Stimulated activated CD8-positive, alpha-beta memory T cell treated with anti-CD3 and anti-CD28 coated beads, Interleukin-7, amount 100 ng/mL, for 48 hours (primary cell): ENCODE measurements at regions not wholly inside any gene's neighbourhood (a gene's known extent, or its start where the extent isn't known, plus 50 kb on each side); places are given as distances from the start of the nearest gene placed in this dataset.

Experiments
- DNase-seq, 2 donors: peaks; one replicate each; pipeline ENCODE4 v3.0.0-alpha.2; 2020; ENCODE audit warnings: low read depth in 1 of 2; ENCODE audit errors: extremely low read depth in 1 of 2

DNA sequence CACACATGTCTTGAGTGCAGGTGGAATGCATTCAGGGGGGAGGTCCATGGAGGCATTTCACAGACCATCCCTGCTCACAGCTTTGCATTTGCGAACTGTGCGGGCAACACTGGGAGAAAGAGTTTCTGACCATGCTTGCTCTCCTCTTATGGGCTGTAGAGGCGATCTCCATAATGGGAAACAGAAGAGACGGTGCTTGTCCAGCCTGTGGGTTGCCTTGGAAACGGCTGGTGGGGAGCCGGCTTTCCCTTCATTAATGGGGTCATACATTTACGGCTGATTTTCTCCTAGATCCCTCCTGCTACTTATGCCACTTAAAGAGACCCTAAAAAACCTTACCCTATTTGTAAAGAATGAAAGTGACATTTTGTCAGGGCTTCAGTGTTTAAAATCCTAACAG, 147.4 kb downstream of the SOX11 start:
- DNase-seq, result no peak

DNA sequence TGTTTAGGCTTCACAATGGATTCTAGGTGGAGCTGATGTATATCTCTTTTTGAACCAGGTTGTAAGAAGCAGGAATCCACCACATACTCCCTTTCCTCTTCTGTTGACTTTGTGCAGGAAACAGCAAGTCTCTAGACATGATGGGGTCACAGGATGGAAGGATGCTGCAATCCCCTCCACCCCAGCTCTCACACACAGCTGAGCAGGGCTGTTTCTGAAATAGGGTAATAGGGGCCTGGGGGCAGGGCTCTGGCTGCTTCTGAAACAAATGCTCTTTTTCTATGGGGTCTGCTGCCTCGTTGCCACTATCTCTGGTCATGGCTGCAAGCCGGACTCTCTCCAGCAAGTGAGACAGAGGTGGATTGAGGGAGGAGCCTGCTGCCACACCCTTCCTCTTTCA, 148.9 kb downstream of the SOX11 start:
- DNase-seq, result no peak

DNA sequence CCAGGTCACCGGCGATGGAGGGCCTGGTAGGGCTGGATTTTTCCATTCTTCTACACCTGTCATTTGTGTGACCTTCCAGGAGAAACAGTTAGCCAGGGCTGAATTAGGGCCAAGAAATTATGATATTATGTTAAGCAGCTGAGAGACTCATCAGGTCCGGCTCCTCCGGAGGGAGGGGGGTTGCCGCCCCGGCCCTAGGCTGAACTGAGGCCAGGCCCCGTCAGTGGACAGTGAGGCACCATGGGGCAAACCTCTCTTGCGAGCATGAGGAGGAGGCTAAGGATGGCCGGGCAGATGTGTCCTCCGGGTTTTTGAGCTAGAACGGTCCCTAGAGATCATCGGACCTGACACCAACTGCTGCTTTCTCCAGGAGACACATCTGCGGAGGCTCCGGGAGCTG, 150.1 kb downstream of the SOX11 start:
- DNase-seq, result no peak

DNA sequence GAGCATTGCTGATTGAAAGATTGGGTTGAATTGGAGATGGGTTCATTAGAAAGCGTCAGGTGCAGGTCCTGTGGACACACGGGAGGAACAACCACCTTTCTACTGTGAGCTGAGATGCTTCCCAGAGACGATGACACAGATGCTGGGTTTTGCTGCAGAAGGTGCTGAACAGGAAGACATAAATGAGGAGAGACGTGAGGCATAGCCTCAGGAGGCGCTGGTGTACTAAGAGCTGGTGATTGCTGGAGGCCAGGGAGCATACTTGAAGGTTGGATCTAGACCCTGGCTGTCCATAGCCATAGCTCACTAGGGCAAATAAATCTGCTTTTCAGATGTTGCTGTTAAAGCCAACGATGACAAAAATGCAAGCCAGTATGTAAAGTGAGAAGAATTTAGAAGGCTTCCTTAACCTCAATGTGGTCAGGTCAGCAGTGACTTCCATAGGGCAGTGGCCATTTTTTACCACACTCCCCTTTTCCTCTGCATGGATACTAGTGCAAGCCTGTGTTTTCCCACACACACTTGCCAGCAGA, 153.7 kb downstream of the SOX11 start:
- DNase-seq, result no peak

DNA sequence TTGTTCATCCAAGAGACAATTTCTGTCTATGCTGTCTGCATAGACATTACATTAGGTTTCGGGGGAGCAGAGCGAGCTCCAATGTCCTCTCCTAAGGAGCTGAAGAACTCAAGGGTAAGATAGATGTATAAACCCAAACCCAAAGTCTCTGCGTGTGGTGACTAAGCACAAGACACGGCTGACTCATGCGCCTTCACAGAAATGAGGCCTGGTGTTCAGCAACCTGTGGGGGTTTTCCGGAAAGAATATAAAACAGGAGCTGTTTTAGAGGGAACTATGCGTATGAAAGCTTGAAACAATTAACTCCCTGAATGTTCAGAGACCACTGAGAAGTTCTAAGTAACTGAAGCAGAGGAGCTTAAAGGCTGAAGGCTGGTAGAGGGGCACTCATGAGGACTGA, 154.7 kb downstream of the SOX11 start:
- no peak for DNase-seq

DNA sequence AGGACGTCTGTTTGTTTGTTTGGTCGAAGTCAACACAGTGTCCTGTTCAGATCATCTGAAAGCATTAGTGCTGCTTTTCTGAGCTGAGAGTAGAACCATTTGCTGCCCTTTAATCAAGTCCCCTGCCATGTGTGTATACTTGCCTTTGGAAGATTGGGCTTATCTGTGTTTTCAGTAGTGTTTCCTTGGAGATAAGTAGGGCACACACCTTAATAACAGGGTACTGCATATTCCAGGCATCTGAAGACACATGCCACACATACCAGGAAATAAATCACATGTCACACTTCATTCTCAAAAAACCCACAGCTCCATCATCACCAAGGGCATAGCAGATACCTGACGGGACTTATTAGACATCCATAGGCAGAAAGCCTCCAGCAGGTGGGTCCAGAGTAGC, 157.4 kb downstream of the SOX11 start:
- DNase-seq, result no peak

DNA sequence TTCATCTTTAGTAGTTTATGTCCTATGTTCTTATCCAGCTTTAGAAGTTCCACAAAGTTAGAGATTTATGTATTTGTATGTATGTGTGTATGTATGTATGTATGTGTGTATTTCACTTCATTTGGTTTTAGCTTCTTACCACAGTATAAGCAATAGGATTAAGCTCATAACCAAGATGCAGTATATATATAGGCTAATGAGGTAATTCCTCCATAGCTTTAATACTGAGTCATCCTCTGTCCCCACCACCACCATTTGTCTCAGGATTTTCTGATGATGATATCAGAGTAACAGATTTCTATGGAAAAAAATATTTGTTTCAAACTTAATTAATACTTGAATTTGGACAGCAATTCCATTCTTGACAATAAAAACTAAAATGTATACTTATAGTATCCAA, 159.2 kb downstream of the SOX11 start:
- no peak for DNase-seq

DNA sequence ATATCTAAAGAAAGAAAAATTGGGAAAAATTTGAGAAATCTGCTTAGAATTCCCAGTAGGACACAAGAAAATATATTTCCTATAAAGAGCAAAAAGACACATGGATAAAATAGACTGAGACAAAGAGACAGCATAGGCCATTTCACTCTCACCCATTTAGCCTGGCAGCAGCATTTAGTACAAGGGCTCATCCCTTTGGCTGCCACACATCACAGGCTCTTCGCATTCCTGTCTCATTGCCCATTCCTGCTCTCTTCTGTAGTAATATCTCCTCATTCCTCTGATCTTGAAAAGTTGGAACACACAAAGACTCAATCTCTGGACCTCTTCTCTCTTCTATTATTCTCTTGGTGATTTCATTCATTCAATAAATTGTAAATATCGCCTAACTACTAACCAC, 162.6 kb downstream of the SOX11 start:
- no peak for DNase-seq

DNA sequence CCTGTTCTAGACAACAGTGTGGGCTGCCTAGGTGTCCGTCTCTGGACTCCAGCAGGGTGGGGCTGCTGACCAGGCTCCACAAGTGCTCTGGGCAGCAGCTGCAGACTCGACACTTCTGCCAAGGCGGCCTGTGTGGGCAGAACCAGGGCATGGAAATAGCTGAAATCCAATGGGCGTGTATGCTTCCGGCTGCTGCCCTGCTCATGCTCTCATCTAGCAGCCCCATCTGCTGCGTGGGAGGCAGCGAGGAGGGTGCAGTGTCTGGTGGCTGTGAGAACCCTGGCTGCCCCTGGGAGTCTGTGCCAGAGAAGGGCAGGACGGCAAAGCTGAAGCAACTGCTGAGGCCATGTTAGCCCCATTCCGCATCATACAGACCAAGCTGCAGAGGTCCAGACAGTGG, 174.9 kb downstream of the SOX11 start:
- DNase-seq, result no peak

DNA sequence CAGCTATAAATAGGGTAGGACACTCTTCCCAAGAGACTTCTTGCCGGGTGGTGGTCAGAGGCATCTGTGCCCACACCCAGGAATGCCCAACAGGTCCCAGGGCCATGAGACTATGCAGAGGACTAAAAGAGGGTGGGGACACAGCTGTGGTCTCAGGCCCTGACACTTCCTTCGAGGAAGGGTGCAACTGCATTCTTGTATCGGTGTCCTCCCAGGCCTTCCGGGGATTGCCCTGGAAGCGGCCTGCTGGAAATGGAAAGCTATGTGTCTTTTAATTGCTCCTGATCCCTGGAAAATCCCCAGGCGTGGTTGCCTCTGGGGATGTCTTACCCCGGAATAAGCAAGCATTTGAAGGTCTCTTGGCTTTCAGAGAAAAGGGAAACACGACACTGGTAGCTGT, 176.7 kb downstream of the SOX11 start:
- no peak for DNase-seq

DNA sequence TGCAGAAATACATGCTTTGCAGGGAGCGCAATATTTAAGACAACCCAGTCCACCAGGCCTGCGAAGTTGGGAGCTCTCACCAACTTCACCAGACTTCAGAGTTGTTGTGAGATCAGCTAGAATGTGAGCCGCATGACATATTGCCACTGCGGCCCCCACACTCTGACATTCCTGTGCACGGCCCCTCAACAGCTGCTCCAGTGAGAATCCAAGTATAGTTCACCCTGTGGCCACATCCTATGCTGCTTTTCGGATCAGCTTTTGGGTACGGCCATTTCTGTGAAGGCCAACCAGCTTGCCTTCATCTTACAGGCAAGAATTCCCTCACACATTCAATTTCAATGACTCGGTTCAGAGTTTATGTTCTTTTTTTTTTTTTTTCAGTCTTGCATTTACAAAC, 177.8 kb downstream of the SOX11 start:
- no peak for DNase-seq

DNA sequence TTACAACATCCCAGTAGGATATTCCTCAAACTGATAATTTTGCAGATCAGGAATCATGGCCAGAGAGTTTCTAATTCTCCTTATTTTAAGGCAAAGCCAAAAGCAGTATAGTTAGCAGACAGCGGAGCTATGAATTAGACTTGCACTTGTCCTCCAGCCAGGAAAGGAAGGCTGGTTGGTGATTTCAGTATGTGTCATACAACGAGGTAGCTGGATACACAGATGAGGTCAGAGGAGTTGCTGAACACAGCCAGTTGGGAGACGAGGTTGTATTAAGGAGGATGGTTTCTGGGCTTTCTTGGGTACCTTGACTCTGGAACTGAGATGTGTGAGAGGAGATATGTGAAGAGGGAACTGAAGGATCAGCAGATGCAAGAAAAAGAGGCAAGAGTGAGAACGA, 185.2 kb downstream of the SOX11 start:
- no peak for DNase-seq

DNA sequence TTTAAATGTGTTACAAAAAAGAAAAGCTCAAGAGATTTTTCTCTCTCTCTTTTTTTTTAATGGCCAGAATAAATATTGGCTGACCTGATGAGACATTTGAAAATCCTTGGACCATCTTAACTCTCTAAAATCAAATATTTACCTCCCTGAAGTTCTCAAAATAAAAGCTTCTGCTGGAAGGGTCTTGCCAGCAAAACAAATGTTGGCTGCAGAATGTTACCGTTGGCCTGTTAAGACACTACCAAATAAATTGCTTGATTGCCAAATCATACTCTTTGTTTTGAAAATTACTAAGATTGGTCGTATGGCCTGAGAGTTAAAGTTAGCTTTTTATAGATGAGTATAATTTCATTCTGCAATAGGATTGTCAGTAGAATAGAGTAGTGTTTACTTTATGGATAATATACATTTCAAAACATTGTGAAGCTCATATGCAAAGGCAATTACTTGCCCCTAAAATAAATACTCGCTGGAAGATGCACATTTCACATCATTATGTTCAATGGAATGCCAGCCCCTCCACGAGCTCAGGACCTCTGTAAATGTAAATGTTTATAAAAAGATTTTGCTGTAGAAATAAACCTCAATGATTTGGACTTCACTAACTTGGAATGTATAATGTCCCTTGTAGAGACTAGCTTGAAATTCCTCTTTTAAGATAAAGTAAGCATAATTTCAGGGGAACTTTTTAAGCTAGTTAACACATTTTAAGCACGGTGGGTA, 193.4 kb downstream of the SOX11 start:
- no peak for DNase-seq

DNA sequence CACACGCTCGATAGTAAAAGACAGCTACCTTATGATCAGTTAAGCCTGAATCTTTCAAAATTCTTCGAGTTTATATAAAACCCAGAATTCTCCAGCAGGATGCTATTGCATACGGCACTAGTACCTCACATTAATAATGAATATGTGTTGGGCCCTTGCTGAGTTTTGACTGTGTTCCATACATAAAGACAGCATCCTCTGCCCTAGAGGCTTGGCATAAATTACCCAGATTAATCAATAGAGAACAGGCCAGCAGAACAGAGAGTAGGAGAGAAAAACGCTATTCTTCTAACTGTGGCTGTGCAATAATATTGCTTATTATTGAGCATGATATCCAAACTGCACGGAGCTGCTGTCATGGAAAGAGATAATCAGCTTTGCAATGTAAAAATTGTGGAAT, 194.3 kb downstream of the SOX11 start:
- DNase-seq, result no peak

DNA sequence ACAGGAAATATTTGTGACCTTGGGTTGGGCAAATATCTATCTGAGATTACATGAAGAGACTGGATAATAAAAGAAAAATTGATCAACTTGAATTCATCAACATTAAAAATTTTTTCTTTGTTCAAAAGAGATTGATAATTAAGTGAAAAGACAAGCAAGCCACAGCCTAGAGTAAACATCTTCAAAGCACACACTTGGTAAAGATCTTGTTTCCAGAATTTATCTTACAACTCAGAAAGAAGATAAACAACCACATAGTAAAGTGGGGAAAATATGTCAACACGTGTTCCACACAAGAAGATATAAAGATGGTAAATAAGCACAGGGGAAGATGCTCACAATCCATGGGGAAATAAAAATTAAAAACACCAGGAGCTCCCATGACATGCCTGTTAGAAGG, 195.9 kb downstream of the SOX11 start:
- no peak for DNase-seq

DNA sequence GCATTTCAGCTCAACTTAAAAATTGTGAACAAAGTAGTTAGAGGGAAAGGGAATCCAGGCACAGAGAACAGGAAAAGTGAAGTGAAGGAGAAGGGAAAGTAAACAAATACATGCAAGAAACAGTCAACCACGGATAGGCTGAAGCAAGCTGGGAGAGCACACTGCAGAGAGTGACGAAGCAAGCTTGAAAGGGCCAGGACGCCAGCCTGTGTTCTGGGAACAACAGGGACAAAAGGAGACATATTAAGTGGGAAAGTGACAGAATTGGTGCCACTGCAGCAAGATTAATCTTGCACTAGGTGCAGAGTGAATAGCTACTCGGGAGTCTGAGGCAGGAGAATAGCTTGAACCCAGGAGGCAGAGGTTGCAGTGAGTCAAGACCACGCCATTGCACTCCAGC, 197.3 kb downstream of the SOX11 start:
- no peak for DNase-seq

DNA sequence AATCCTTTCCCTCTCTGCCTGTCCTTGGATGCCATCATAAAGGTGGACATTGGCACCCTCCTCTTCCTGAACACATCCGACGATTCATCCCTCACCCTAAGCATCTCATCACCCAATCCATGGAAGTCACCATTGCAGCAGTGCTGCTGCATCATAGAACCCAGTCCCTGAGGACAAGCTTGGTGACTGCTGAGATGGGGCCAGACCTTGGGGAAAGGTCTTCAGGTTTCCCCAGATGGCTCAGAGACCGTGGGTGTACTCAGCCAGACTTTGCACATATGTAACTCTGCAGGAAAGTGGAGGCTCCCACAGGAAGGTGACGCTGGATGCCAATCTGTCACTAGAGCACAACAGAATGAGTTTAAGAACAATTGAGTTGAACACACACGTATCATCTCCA, 202.2 kb downstream of the SOX11 start:
- no peak for DNase-seq

DNA sequence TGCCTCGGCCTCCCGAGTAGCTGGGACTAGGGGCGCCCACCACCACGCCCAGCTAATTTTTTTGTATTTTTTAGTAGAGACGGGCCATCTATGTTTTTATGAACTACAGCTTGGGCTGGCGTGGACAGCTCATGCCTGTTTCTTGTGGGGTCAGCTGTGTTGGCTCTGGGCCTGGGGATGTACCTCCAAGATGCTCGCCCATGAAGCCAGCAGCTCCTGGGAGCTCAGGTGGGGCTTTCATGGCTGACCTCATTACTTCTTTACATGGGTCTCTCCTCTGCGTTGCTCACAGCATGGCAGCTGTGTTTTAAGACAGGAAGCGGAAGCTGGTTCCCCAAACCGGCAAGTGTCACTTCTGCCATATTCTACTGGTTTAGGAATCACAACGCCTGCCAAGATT, 203.1 kb downstream of the SOX11 start:
- no peak for DNase-seq

DNA sequence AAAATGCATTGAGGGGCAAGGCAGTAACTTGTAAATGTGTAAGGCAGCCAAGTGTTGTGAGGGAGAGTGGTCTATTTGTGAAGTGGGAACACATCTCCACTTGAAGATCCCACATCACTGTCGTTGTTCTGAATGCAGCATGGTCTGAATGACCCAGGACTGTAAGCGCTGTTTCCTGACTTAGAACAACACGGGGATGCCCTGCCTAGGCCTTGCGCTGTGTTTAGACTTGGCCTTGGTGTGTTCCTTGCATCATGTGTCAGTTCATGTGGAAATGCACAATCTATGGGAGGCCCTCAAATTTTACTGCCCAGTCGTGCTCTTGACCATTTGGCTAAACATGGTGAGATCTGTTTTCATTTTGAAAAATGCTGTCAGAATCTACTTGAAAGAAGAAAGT, 205.1 kb downstream of the SOX11 start:
- DNase-seq, result no peak

DNA sequence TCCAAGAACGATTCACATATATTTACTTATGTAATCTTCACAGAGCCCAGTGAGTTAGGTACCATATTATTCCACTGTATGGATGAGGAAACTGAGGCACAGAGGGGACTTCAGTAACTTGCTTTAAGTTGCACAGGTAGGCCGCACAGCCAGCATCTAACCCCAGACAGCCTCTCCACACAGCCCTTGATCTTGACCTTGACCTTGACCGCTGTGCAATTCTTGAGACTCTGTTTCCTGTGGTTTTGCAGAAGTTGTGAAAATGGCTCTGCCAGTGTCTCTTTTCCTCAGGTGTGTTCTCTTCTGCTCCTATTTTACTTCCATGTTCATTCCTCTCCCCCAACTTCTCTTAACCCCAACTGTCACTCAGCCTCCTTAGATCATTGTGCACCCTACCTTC, 206.5 kb downstream of the SOX11 start:
- DNase-seq, result no peak

DNA sequence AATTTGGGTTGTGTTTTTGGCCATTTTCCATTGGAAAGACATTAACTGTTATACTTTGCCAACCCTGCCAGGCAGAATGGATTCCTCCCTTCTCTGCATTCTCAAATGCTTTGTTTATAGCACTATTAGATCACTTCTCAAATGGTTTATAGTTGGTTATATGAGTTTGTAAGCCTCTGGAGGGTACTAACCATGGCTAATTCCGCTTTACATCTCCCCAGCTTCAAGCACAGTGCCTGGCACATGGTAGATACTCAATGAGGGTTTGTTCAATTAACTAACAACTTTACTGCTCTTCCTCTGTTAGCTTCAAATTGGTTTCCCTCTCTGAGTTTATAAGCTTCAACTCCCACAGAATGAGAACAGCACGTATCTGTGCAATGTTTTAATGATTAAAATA, 213.5 kb downstream of the SOX11 start:
- no peak for DNase-seq

DNA sequence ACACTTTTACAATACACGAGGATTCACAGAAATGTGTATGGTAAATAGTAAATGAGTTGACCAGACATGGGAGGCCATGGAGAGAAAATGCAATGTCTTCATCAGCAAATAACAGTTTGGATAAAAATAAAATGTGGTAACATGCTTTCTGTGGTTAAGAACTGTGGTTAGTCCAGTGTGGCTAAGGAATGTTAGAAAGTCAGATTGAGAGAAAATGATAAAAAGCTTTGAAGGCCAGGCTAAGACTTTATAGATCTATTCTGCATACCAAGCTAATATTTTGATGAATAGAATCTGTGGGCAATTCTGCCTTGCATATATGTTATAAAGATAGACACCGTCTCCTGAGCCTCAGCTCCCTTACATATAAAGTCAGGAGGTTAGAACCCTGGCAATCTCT, 215.9 kb downstream of the SOX11 start:
- DNase-seq, result no peak

DNA sequence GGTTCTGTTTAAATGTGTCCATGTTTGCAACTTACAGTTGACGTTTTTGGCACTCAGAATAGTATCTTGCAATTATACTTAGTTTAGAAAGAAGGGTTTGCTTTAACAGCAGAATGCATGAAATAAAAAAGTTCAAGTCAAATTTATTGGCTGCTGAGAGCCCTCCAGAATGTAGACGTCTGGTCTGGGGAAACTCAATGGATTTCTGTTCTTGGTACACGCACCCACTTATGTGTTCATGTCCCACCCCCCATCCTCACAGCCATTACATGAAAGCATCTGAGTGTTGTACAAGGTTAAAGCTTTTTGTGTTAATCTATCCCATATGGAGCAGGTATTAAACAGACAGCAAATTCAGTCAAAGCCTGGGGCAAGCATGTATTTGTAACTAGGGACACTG, 219.5 kb downstream of the SOX11 start:
- DNase-seq, result no peak
